ENCODE measurements at regions not wholly inside any gene's neighbourhood (a gene's known extent, or its start where the extent isn't known, plus 50 kb on each side); places are given as distances from the start of the nearest gene placed in this dataset.

DNA sequence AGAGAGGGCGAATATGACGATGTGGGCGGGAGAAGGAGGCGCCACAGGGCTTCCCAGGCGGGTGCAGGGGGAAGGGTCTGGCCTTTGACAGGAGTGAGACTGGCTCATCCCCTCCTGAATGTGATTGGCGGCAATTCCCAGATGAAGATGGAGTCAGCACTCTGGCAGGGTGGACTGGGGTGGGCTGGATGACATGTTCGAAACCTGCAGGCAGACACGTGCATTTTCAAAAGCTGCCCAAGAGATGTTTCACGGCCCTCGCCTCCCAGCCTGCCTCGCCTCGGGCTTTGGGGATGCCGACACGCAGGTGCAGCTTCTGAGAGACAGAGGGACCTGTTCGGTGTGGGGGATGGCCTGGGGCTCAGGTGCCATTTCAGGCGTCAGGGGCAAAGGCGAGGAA, 66.8 kb upstream of the AFDN start:
- H3K27ac ChIP-seq = no peak overlapping the region
- TF ChIP-seq CTCF (conservative IDR thresholded peaks at IDR 0.05) (no peak), ZFX (IDR thresholded peaks at IDR 0.05) (no peak)

DNA sequence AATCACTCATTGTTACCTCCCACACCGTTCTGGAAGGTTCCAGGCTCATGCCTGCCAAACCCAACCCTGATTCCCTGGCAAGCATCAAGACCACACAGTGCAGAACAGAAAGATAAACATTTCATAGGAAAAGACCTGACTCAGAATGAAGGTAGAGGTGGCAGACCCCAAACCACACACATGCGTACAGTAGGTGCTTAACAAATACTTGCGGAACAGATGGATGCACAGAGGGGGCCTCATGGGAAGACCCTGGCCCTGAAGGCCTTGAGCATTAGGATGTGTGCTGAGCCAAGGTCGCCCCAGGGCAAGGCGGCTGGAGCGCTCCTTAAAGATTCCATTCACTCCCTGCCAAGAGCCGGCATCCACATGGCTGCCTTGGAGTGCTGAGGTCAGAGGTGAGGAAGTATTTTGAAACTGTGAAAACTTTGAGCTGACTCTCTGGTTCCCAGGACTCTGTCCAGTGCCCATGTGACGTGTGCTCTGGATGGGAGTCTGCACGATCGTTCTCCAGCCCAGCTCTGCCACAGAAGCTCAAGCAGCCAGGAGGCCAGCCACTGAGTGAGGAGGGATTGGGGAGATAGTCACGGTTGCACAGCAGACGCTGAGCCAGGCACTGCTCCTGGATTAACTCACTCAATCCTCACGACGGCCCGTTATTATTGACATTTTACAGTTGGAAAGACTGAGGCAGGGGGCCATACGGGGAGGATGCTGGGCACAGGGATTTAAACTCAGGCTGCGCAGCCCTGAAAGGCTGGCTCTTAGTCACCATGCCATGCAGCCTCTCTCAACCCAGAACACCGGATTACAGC, 65.5 kb upstream of the AFDN start:
- TF ChIP-seq ZFX (IDR thresholded peaks at IDR 0.05) (no peak), CTCF (conservative IDR thresholded peaks at IDR 0.05) (no peak)
- no peak overlapping the region for H3K27ac ChIP-seq

DNA sequence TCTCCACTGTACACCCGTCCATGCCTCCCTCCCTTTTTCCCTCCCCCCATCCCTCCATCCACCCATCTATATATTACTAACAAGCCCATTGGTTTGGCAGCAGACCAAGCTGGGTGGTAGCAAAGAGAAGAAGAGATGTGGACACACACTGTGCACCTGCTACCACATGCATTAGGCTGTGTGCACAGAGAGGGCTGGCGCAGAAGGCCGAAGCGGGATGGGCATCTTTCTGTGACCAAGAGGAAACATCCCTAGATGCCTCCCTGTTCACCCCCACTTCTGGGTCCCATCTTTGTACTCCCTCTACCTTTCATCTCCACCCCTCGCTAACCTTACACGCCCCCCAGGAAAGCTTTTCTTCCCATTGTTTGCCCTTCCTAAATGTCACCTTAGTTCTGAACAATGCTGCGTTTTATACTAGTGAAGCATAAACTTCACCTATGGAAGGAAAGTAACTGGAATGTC, 64.9 kb upstream of the AFDN start:
- no peak for TF ChIP-seq ZFX (IDR thresholded peaks at IDR 0.05)
- TF ChIP-seq CTCF (conservative IDR thresholded peaks at IDR 0.05) = no peak
- H3K27ac ChIP-seq = no peak overlapping the region

- TF ChIP-seq CTCF (conservative IDR thresholded peaks at IDR 0.05) = no peak
- TF ChIP-seq ZFX (IDR thresholded peaks at IDR 0.05) = no peak
- H3K27ac ChIP-seq = no peak overlapping the region
Observed at GRCh38 chr6:167762259-167762962, 64.3 kb upstream of the AFDN start.

DNA sequence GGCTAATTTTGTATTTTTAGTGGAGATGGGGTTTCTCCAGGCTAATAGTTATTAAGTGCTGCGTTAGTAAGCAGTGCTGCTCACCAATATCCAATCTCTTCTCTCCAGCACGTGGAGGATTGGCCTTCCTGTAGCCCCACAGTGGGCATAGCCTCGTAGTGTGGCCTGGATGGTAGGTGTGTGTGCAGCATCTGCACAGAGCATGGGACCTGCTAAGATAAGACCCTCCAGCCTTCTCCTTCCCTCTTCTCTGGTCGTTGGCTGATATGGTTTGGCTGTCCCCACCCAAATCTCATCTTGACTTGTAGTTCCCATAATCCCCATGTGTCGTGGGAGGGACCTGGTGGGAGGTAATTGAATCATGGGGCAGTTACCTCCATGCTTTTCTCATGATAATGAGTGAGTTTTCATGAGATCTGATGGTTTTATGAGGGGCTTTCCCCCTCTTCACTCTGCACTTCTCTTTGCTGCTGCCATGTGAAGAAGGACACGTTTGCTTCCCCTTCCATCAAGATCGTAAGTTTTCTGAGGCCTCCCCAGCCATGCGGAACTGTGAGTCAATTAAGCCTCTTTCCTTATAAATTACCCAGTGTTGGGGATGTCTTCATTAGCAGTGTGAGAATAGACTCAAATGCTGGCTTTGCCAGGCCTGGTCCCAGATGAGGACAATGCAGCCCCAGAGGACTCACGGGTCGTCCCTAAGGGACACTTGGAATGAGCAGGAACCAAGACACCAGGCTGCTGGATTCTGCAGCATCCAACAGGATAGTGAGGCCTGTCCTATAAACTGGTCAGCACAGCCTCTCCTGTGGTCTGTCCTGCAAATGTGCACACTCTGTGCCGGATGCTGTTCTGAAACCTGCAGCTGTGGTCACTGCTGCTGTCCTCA, 63.4 kb upstream of the AFDN start:
- no peak for TF ChIP-seq ZFX (IDR thresholded peaks at IDR 0.05)
- no peak for TF ChIP-seq CTCF (conservative IDR thresholded peaks at IDR 0.05)

DNA sequence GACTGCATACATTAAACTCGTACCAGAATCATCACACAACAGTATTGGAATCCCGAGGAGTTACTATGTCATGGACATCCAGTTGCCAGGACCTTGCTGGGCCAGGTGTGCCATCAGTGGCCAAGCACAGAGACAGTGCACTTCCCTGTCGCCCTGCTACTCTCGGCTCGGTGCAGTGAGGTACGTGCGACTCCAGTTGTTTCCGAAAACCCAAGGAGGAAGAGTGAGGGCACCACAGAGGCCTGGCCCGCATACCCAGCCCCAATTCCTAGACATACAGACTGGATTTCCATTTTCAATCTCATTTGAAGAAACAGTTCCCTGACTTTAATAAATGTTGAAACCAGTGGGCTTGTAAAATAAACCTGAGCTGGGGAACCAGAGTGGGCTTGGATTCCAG, 62.5 kb upstream of the AFDN start:
- no peak overlapping the region for H3K27ac ChIP-seq
- no peak for TF ChIP-seq ZFX (IDR thresholded peaks at IDR 0.05)
- no peak for TF ChIP-seq CTCF (conservative IDR thresholded peaks at IDR 0.05)

More for the DNA sequence above, 63.4 kb upstream of the AFDN start:
- no peak overlapping the region for H3K27ac ChIP-seq
